ENCODE measurements at regions not wholly inside any gene's neighbourhood (a gene's known extent, or its start where the extent isn't known, plus 50 kb on each side); places are given as distances from the start of the nearest gene placed in this dataset.

DNA sequence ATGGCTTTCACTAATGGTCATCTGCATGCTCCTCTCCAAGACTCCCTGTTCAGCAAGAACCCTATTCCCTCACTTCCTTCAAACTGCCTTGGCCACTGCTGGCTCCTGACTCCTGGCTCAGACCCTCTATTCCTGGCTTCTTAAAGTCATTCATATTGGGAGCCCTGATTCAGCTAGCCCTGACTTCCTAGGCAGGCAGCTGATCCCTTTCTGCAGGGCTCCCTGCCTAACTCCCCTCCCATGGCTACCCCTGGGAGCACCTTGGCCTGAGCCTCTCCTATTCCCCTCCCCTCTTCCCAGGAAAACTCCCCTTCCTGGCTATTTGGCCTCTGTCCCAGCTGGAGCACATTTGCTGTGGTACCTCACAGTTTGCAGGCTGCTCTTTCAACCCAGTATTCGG, 154.9 kb upstream of the PJA1 start:
- Histone ChIP-seq H3K4me2 (ENCODE audit: insufficient read depth, insufficient read length, low read length) (no peak overlapping the region), H3K23ac (ENCODE audit: insufficient read length, low read depth, low read length) (no peak overlapping the region), H3K9me3 (ENCODE audit: control insufficient read depth, low read depth, low read length) (no peaks in the 10 kb centered on the region), H2AK5ac (ENCODE audit: insufficient read length, low read length) (no peak overlapping the region), H3K14ac (ENCODE audit: insufficient read depth, low read length) (no peak overlapping the region), H3K4ac (ENCODE audit: low read depth, low read length) (no peak overlapping the region), H3K27ac (ENCODE audit: insufficient read length, low read depth, low read length) (no peak overlapping the region), H2AFZ (ENCODE audit: low read length) (no peak overlapping the region), H3K18ac (ENCODE audit: insufficient read length, low read depth, low read length) (no peak overlapping the region), H2BK5ac (ENCODE audit: insufficient read length, low read length) (no peak overlapping the region), H2BK20ac (ENCODE audit: low read depth, low read length, poor library complexity, severe bottlenecking) (no peak overlapping the region), H4K20me1 (ENCODE audit: control insufficient read depth, insufficient read depth, insufficient read length) (no peaks in the 10 kb centered on the region), H4K5ac (ENCODE audit: insufficient read length, low read depth, low read length) (no peak overlapping the region), H3K27me3 (ENCODE audit: insufficient read depth, low read length) (peaks cover 3% of the 10 kb centered on the region; the same call in 1 of the 2 replicates), H3K4me1 (ENCODE audit: insufficient read depth, low read length) (peaks cover 10% of the 10 kb centered on the region; the same call in 1 of the 2 replicates), H2BK120ac (ENCODE audit: low read depth, low read length, poor library complexity, severe bottlenecking) (no peak overlapping the region), H2BK12ac (ENCODE audit: insufficient read length, low read depth, low read length) (no peak overlapping the region), H3K9ac (ENCODE audit: extremely low read depth, insufficient read length, low read length) (no peak overlapping the region), H4K91ac (ENCODE audit: insufficient read length, low read depth, low read length) (no peak overlapping the region), H4K8ac (replicated peaks; ENCODE audit: insufficient read length, low read depth, low read length) (no peak overlapping the region), H3K56ac (ENCODE audit: insufficient read length, low read depth, low read length) (no peak overlapping the region), H2BK15ac (ENCODE audit: low read depth, low read length) (no peak overlapping the region), H3K79me1 (ENCODE audit: insufficient read depth, low read depth, low read length, poor library complexity, severe bottlenecking) (no peaks in the 10 kb centered on the region), H3K23me2 (ENCODE audit: insufficient read length, low read depth, low read length, poor library complexity, severe bottlenecking) (no peaks in the 10 kb centered on the region), H3T11ph (ENCODE audit: low read length) (no peak overlapping the region), H3K79me2 (ENCODE audit: insufficient read depth, low read length) (no peaks in the 10 kb centered on the region)
- Mint-ChIP-seq H3K36me3 (ENCODE audit: insufficient read depth in 1 of 3, low read depth in 3 of 3) (no peaks in the 10 kb centered on the region; a peak in 2 of 7 replicates), H3K4me1 (peaks cover 26 to 54% of the 10 kb centered on the region in 2 experiments), H3K27ac (no peak overlapping the region), H3K27me3 (ENCODE audit: low read depth) (peaks cover 5% of the 10 kb centered on the region), H3K4me3 (peak overlapping the region in 1 of 2 experiments; percentile 25; a peak in 1 of 5 replicates), H3K9me3 (peaks cover 73 to 76% of the 10 kb centered on the region in 2 experiments)
- no CpG with 5 or more reads among the region's 1 CpG for WGBS (ENCODE audit: extremely low coverage, insufficient read length, low lambda C conversion rate)
- TF ChIP-seq CTCF (conservative IDR thresholded peaks at IDR 0.05) = no peak
- DNase-seq = no peak
